Activated T-cell treated with anti-CD3 and anti-CD28 coated beads, Interleukin-2, amount 50 U/mL, for 48 hours (primary cell): ENCODE measurements at regions not wholly inside any gene's neighbourhood (a gene's known extent, or its start where the extent isn't known, plus 50 kb on each side); places are given as distances from the start of the nearest gene placed in this dataset.
"Not testable (repeated sequence)": the region's sequence is repeated elsewhere in the genome, so short reads cannot be mapped to it uniquely, and the experiment has no call there.

Experiments used
- DNase-seq, 2 experiments: peaks; one replicate each; pipeline ENCODE4 v3.0.0-alpha.2; 2020

DNA sequence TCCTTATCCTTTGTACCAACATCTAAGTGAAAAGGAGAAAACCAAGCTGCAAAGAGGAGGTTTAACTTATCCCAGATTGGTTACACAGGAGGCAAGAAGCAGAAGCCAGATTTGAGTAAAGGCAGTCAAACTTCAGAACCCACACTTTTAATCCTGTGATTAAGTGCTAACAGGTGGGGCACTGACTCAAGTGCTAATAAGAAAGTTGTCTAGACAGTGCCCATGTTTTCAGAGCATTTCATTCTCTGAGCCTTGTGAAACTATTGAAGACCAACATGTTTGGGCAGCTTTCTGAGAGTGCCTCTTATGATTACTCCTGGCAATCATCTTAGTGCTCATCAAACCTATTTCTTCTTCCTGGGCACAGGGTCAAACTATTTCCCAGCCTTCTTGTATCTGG lies 380.8 kb downstream of the KCNRG start:
- no peak for DNase-seq

DNA sequence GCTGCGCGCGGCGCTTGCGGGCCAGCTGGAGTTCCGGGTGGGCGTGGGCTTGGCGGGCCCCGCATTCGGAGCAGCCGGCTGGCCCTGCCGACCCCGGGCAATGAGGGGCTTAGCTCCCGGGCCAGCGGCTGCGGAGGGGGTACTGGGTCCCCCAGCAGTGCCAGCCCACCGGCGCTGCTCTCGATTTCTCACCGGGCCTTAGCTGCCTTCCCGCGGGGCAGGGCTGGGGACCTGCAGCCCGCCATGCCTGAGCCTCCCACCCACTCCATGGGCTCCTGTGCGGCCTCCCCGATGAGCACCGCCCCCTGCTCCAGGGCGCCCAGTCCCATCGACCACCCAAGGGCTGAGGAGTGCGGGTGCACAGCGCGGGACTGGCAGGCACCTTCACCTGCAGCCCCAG lies 381.4 kb downstream of the KCNRG start:
- DNase-seq = not testable (repeated sequence)

DNA sequence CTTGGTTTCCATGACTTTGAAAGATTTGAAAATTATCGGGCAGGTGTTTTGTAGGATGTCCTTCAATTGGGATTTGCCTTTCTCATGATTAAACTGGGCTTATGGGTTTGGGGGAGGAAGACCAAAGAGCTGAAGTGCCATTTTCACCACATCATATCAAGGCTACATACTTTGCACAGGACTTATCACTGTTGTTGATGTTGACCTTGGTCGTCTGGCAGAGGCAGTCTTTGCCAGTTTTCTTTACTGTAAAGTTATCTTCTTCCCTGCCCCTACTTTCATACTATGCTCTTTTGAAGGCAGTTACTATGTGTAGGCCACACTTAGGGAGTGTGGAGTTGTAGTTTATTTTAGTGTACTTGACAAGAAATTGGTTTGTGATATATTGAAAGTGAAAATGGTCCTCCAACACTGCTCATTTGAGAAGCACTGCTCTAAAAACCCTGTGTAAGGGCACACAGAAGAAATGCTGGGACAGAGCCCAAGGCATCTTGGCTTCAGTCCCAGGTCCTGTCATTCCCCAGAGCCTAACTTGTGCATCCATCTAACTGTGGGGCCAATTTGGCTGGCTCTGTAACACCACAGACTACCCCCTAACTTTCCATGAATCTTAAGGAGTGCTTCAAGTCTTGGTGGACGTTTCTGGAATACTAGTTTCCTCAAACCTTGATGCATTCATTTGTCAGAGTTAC lies 384.9 kb downstream of the KCNRG start:
- no peak for DNase-seq

DNA sequence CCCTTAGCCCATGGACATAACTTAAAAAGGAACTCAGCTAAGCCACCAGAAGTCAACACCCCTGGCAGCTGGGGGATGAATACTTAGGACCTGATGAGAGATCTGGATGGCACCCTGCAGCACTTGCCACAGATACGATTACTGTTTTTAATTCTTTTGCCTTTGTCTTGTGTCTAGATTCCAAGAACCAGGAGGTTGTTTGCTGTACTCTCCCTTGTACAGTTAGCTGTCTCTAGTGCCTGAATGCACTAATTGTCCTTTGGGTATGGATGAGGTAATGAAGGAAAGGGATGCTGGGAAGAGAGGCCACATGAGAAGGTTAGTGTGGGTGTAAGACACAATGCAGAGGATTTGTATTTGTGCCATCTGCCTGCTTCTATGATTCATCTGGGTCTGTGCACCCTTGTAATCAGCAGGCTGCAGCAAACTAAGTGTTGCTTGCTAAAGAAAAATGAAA lies 385.8 kb downstream of the KCNRG start:
- no peak for DNase-seq

DNA sequence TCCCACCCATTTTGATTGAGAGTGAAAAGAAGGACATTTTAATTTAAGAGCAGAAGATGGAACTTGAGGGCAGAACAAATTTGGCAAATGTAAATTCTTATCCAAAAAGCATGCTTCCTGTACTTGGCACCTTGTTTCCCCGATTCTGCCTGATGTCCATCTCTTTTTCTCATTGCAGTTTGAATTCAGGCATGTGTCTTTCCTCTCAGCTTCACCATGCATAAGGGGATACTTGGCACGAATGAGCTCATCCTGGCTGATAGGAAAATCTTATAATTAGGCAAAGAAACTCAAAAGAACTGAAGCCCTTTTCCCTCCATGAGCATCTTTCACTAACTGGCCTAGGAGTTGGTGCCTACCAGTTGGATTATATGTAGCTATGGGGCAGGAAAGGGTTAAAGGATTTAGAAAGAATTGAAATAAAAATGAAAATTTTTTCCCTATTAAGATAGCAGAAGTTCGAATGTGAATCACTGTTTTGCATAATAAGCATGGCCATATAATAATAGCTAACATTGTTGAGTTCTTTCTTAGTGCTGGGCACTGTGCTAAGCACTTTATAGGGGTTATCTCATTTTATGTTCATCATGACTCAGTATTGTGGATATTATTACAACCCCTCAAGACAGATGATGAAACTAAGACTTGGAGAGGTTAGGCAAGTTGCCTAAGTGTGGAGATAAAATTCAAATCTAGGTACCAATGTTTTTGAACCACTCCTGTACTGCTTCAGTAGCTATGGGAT lies 386.6 kb downstream of the KCNRG start:
- no peak for DNase-seq

DNA sequence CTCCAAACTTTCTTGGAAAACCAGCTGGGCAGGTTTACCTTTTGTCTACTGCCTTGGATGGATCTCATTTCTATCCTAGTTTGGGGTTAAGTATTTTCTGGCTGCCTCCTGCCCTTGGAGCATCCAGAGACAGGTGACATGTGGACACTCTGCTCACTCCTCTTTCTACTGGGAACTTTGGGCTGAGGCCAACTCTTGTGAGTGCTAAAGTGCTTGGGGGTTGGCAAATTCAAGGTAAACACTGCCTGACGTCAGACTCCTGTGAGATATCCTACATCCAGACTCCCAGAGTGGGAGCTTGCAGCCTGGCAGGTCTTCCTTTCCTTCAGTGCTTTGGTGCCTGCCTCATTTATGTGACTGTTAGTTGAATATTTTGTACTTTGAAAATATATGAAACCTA lies 388.1 kb downstream of the KCNRG start:
- DNase-seq = no peak

DNA sequence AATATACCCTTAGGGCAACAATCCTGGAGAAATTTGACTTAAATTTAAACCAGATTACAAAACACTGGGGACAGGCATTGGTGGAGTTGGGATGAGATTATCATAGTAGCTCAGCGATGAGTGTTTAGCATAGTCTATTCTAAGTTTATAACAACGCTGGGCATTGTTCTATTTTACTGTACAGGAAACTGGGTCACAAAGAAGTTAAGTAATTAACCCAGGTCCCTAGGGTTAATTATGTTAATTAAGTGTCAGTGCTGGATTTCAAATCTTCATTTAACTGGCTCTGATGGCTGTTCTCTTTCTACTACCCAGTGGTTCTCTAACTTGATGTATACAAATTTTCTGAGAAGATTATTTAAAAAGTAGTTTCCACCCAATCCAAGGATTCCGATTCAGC lies 388.9 kb downstream of the KCNRG start:
- DNase-seq = no peak

DNA sequence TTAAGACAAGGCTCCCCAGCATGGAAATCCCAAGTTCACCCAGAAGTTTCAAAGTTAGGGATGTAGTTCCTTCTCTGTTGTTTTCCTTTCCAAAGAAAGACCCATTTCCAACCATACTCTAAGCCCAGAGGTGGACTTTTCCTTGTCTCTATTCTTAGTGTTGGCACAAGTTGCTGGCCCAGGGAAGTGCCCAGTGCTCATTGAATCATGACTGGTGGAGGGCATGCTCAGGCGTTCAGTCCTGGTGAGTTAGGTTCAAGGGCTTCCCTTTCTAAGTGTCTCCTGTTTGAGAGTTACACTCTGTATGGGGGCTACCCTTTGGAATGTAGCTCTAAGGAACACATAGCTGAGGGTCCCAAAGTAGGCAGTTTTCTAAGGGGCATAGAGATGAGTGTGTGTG lies 389.5 kb downstream of the KCNRG start:
- no peak for DNase-seq

DNA sequence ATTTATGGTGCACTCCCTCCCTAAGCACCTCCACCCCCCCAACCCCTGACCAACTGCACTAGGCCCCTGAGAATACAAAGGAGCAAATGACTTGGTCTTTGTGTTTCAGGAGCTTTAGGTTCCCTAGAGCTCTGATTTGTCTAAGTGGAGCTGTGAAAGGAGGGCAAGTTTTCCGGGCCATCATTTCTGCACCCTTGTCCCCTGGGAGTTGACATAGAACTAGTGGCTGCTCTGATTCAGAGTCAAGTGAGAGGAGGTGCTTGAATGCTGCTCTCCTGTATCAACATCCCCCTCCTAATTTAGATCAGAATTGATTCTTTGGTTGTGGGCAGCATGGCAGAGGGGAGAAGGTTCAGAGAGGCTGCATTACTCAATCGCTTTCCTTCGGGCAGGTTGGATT lies 391.6 kb downstream of the KCNRG start:
- no peak for DNase-seq

DNA sequence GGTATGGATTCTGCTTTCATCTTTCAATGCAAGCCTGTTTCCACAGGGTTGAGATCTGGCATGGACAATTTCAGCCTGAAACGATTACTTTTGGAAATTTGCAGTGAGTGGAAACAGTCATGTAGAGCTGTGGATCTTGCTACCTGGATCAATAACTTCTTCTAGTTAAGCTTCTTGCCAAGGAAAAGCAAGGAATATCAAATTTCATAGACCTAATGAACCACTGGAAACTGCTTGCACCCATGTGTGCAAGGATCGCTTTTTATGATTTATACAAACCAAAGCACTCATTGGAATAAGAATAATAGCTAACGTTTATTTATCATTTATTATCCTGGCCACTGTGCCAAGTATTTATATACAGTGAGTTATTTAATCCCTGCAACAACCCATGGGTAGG lies 392.8 kb downstream of the KCNRG start:
- DNase-seq = no peak

DNA sequence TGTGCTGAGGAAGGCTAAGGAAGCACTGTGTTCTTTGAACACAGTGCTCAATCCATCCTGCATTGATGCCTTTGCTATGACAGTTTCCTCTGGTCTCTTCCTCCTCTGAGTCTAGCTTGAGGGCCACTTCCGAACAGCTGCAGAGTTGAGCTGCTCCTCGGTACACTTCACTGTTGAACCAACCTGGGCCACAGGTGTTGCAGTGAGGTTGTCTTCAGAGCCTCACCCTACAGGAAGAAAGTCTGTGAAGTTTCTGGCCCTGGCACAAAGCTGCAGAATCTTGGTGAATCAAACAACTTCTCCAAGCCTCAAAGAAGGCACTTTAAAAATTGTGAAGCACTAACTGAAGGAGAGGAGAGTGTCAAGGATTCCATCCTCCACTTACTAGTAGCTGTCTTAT lies 394.0 kb downstream of the KCNRG start:
- DNase-seq = no peak

DNA sequence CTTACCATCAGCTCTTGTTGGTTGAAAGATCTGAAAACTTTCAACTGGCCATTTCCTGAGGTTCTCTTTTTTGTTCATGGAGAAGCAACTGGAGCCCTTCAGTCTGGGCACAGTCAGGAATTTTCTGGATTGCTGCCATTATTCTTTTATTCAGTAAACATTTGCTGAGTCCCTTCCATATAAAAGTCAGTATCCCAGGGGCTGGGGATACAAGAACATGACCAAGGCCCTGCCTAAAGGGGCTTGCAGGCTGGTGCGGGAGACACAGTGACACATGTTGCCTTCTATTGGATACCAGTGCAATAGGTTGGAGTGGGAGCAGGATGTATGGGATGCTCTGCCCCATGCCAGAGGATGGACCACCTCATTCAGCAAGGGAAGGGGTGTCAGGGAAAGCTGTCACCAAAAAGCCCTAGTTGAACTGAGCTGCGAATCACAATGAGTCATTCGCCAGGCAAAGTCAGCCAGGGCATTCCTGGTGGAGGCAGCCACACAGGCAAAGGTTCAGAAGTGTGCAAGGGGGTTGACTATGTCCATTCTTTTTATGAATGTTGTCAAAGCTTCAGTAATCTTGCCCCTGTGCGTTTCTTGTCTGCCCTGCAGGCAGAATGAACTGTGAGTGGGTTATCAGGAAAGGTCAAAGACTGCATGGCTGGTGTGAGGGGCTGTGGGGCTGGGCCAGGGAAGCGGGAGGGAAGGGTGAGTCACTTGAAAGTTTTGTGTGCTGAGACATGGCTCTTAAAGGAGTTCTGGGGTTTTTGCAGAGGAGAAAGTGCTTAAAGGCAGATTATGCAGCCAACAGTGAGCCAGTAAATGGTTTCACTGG lies 395.9 kb downstream of the KCNRG start:
- DNase-seq = no peak

DNA sequence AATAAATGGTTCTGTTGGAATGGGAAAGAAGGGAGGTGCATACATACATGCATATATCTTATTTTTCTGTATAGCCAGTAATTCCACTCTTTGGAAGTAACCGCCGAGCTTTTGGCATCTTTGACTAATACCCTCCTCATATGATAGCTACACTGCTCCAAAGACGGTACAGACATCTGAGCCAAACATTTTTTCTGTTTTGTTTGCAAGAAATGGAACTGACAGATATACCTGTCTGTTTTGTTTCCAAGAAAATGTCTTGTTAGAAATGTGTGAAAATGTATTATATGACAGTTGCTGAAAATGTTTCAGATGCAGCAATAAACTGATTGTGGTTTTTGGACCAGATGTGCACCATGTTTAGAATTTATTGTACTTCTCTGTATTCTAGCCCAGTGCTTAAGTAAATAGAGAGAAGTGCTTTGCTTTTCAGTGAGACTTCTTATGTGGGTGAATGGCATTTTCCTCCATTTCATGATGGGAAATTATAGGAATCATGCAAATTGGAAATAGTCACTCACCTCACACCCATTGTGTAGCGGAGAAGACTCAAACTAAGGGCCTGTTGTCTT lies 396.9 kb downstream of the KCNRG start:
- DNase-seq = no peak

DNA sequence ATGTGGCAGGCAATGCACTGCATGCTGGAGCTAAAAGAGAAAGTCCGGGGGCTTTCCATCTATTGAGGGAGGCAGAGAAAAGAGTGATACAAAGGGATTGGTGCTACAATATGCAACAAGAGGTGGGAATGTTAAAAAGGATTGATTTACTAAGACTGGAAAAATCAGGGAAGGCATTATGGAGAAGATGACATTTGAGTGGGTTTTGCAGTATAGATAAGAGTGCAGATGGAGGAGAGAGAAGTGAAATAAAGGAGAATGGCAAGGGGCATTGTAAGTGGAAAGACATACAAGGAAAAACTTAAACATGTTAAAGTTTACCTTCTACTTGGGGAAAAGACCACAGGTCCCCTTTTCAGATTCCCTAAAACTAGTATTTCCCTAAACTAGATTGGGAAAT lies 399.4 kb downstream of the KCNRG start:
- no peak for DNase-seq

DNA sequence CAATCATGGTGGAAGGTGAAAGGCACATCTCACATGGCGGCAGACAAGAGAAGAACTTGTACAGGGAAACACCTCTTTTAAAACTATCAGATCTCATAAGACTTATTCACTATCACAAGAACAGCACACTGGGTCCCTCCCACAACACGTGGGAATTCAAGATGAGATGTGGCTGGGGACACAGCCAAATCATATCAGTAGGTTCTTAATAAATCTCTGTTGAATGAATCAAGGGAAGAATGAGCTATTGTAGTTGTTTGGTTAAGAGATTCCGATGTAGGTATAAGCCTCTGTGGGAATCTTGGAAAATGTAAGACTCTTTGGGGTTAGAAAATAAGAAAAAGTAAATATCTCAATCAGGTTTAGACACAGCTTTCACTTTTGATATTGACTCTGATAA lies 400.2 kb downstream of the KCNRG start:
- DNase-seq = no peak

DNA sequence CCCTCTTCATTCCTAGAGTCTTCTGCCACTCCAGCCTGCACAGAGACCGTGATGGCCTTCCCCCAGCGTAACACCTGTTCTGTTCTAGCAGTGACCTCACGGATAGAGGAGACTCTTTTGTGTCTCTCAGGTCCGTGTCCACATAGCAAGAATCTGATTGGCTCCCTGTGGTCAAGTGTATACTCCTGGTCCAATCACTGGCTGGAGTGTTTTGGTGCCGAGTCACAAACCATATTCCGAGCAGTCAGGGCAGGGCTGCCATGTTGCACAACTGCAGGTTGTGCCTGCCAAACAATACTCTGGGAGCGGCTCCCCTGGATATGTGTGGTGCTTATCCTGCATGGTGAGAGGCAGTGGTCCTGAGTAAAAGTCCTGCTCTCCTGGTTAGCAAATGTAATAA lies 402.4 kb downstream of the KCNRG start:
- DNase-seq = no peak

DNA sequence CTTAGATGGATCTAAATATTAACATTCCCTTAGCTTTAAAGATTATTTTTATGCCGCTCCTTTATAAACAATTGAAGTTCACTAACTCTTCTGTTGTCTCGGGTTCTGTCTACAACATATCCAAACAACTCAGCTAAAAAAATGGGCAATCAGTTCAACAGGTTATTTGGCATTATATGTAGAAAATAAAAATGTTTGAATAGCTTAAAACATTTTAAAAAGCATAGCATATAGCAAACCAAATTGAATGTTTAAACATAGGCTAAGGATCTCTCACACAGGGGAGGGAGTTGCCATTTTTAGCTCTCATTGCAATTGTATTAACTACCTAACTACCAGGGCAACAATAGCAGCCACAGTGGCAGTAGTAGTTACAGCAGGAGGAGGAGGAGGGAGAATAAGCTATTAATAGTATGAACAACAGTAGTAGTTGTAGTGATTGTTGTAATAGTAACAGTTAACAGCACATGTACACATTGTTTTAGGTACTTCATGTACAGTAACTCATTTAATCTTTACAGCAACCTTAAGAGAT lies 404.2 kb downstream of the KCNRG start:
- no peak for DNase-seq

DNA sequence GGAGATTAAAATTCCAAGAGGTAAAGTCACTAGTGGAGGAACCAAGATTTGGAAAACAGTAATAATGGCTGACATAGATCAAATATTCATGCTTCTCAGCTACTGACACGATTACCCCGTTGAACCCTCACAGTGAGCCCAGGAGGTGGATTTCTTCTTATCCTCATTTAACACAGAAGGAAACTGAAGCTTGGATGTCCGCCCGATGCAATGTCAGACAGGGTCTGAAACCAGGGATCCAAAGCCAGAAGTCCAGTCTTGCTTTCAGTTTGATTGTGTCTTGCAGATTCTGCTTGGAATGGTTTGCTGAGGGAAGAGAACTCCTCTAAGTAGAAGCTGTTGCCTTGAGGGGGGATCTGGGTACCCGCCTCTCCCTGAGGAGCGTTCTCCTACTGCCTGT lies 404.7 kb downstream of the KCNRG start:
- DNase-seq = no peak

DNA sequence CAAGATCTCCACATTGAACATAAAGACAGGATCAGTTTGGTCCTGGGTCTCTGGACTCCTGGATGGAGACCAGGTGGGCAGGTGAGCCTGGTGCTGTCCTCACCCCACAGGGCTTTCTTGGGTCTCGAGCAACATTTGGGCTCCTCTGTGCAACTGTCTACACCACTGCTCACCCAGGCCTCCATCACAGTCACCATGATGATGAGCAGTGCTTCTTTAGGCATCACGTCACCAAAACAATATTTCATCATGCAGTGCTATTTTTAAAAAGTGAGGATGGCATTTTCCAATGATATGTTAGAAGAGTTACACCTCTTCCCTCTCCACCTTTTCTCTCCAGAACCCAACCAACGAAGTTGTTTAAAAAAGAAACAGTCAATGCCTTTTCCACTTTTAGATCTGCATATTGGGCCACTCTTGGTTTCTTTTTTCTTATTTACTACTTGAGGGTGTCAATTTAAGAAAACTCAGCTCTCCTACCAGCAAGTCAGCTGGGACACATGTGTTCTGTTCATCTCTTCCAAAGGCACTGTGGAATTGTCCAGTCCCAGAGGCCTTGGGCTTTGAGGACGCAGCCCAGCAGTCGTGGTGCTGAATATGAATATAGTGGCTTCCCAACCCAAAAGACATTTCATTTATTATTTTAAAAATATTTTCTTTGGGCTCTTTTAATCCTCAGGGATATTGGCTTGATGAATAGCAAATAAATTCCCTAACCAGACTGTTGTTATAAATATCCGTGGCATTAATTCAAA lies 405.7 kb downstream of the KCNRG start:
- DNase-seq = no peak

DNA sequence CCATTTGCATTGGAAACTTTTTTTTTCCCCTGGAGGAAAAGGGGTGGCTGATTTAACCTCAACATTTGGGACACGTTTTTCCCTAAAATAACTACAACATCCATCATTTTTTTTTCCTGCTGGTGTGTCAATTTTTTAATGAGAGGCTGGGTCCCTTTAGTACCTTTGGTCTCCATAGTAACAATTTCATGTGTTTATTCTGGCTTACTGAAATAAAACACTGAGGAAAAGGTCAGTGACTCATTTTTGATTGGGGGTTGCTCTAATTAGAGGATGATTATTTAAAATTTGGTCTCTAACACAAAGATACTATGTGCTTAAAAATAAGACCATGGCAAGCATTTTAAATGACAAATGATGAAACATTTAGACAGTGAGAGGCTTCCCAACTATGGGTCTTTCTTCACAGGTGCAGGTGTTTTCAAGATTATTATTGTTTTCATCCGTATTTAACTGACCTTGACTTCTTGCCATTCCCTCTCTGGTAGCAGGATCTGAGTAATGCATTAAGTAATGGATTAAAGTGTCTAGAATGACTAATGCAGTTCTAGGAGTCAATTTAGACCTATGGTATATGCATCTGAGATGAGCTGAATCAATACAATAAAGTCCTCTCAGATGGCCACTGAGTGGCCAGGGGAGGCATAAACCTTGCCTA lies 406.4 kb downstream of the KCNRG start:
- no peak for DNase-seq

DNA sequence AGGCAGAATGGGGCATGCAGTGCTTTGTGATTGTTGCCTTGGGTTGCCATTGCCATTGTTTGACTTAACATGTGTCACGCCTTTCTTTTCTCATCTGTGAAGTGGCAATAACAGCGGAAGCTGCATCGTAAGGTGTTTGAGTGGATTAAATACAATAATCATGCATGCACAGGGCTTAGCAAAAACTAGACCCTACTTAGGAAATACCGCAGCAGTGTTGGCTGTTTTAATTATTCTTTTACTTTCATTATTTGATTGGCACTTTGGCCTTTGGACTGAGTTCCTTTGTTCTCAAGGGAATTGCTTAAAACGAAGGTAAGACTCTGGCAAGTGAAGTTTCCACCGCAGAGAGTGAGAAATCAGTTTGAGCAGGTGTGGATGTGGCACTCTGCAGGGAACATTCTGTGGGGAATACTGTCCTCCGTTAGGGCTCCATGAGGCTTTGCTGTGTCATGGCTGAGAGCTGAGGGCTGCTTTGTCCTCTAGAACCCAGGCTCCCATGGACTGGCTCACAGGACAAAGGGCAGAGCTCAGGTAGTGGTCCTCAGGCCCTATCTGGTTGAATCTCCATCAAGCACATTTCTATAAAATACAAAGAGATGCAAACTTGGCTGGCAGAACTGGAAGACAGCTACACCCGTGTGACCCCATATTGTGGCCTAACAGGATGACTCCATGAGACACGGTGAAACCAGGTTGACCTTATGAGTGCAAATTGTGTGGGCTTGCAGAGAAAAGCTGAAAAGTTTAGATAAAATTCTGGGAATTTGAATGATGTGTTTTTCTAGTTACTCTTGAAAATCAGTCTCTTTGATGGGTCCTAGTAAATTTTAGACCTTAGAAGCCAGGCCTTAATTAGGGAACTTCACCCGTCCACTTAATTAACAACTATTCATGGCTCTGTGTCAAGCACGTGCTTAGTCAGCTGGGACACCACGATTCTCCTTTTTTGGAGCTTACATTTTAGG lies 407.2 kb downstream of the KCNRG start:
- no peak for DNase-seq
